H9 (cell line): ENCODE measurements at regions not wholly inside any gene's neighbourhood (a gene's known extent, or its start where the extent isn't known, plus 50 kb on each side); places are given as distances from the start of the nearest gene placed in this dataset.

Source experiments
- DNase-seq: peaks from one replicate; pipeline ENCODE4 v3.0.0-alpha.2; 2017
- H2AFZ ChIP-seq: one replicate; pipeline ENCODE4 v1.6.1; 2013; ENCODE audit warnings: mild to moderate bottlenecking, low read length, control low read depth, moderate library complexity
- H2AK5ac ChIP-seq: 2 replicates; pipeline ENCODE4 v1.6.1; 2013; ENCODE audit warnings: low read length, control low read depth, mixed read lengths; ENCODE audit not compliant: insufficient read length
- H2BK120ac ChIP-seq: one replicate; pipeline ENCODE4 v1.6.1; 2013; ENCODE audit warnings: low read depth, mild to moderate bottlenecking, low read length, control low read depth, inconsistent platforms; ENCODE audit not compliant: poor library complexity, severe bottlenecking
- H2BK12ac ChIP-seq: 2 replicates; pipeline ENCODE4 v1.6.1; 2013; ENCODE audit warnings: low read length, control low read depth, mixed read lengths, low read depth; ENCODE audit not compliant: insufficient read length
- H2BK15ac ChIP-seq: 2 replicates; pipeline ENCODE4 v1.6.1; 2013; ENCODE audit warnings: low read depth, low read length, control low read depth
- H2BK20ac ChIP-seq: one replicate; pipeline ENCODE4 v1.6.1; 2013; ENCODE audit warnings: low read depth, mild to moderate bottlenecking, low read length, control low read depth, inconsistent platforms; ENCODE audit not compliant: poor library complexity, severe bottlenecking
- H2BK5ac ChIP-seq: 2 replicates; pipeline ENCODE4 v1.6.1; 2013; ENCODE audit warnings: low read length, control low read depth, mixed read lengths; ENCODE audit not compliant: insufficient read length
- H3K14ac ChIP-seq: 2 replicates; pipeline ENCODE4 v1.6.1; 2013; ENCODE audit warnings: low read length, control low read depth; ENCODE audit not compliant: insufficient read depth
- H3K18ac ChIP-seq: 2 replicates; pipeline ENCODE4 v1.6.1; 2013; ENCODE audit warnings: low read depth, mild to moderate bottlenecking, mixed read lengths, low read length, control low read depth; ENCODE audit not compliant: insufficient read length
- H3K23ac ChIP-seq: 2 replicates; pipeline ENCODE4 v1.6.1; 2013; ENCODE audit warnings: low read length, control low read depth, mixed read lengths, low read depth; ENCODE audit not compliant: insufficient read length
- H3K23me2 ChIP-seq: 2 replicates; pipeline ENCODE4 v1.6.1; 2013; ENCODE audit warnings: low read depth, mild to moderate bottlenecking, mixed read lengths, low read length, control low read depth; ENCODE audit not compliant: insufficient read length, poor library complexity, severe bottlenecking
- H3K27ac ChIP-seq: 2 replicates; pipeline ENCODE4 v1.5.1; 2013; ENCODE audit warnings: low read length, control low read depth, mixed read lengths, low read depth; ENCODE audit not compliant: insufficient read length
- H3K27me3 ChIP-seq: 2 replicates; pipeline ENCODE4 v1.6.1; 2013; ENCODE audit warnings: low read length, control low read depth, inconsistent platforms; ENCODE audit not compliant: insufficient read depth
- H3K4ac ChIP-seq: 2 replicates; pipeline ENCODE4 v1.6.1; 2013; ENCODE audit warnings: low read depth, mild to moderate bottlenecking, control low read depth, inconsistent platforms, low read length, moderate library complexity
- H3K4me1 ChIP-seq: 2 replicates; pipeline ENCODE4 v1.6.1; 2013; ENCODE audit warnings: low read length, control low read depth, inconsistent platforms; ENCODE audit not compliant: insufficient read depth
- H3K4me2 ChIP-seq: 2 replicates; pipeline ENCODE4 v1.6.1; 2013; ENCODE audit warnings: low read length, control low read depth, mixed read lengths; ENCODE audit not compliant: insufficient read length, insufficient read depth
- H3K56ac ChIP-seq: 2 replicates; pipeline ENCODE4 v1.6.1; 2013; ENCODE audit warnings: low read depth, mild to moderate bottlenecking, mixed read lengths, low read length, control low read depth; ENCODE audit not compliant: insufficient read length
- H3K79me1 ChIP-seq: 2 replicates; pipeline ENCODE4 v1.6.1; 2013; ENCODE audit warnings: low read depth, mild to moderate bottlenecking, moderate library complexity, low read length, control low read depth, inconsistent platforms; ENCODE audit not compliant: insufficient read depth, poor library complexity, severe bottlenecking
- H3K79me2 ChIP-seq: 2 replicates; pipeline ENCODE4 v1.6.1; 2013; ENCODE audit warnings: low read length, control low read depth, inconsistent platforms; ENCODE audit not compliant: insufficient read depth
- H3K9ac ChIP-seq: 2 replicates; pipeline ENCODE4 v1.6.1; 2013; ENCODE audit warnings: low read length, control low read depth, mixed read lengths; ENCODE audit not compliant: insufficient read length; ENCODE audit errors: extremely low read depth
- H3K9me3 ChIP-seq: one replicate; pipeline ENCODE4 v1.6.1; 2013; ENCODE audit warnings: low read depth, low read length, inconsistent platforms; ENCODE audit not compliant: control insufficient read depth
- H3T11ph ChIP-seq: one replicate; pipeline ENCODE4 v1.6.1; 2013; ENCODE audit warnings: mild to moderate bottlenecking, low read length, control low read depth, inconsistent platforms
- H4K20me1 ChIP-seq: one replicate; pipeline ENCODE4 v1.6.1; 2013; ENCODE audit not compliant: control insufficient read depth, insufficient read length, insufficient read depth
- H4K5ac ChIP-seq: 2 replicates; pipeline ENCODE4 v1.6.1; 2013; ENCODE audit warnings: low read depth, mild to moderate bottlenecking, mixed read lengths, low read length, control low read depth; ENCODE audit not compliant: insufficient read length
- H4K8ac ChIP-seq: replicated peaks from 2 replicates; pipeline ENCODE4 v1.6.1; 2013; ENCODE audit warnings: low read length, control low read depth, mixed read lengths, low read depth; ENCODE audit not compliant: insufficient read length
- H4K91ac ChIP-seq: 2 replicates; pipeline ENCODE4 v1.6.1; 2013; ENCODE audit warnings: low read depth, mild to moderate bottlenecking, moderate library complexity, mixed read lengths, low read length, control low read depth; ENCODE audit not compliant: insufficient read length
- H3K27ac Mint-ChIP-seq, 3 experiments: 2 replicates in 2 of 3; 3 replicates in 1 of 3; pipeline ENCODE4 v1.8.0; 2020 to 2021; ENCODE audit warnings: mixed read lengths in 3 of 3, mild to moderate bottlenecking in 1 of 3, moderate library complexity in 1 of 3
- H3K27me3 Mint-ChIP-seq: 2 replicates; pipeline ENCODE4 v1.8.0; 2021; ENCODE audit warnings: low read depth, mild to moderate bottlenecking, moderate library complexity, mixed read lengths
- H3K36me3 Mint-ChIP-seq, 3 experiments: 2 replicates in 2 of 3; 3 replicates in 1 of 3; pipeline ENCODE4 v1.8.0; 2020 to 2021; ENCODE audit warnings: low read depth in 3 of 3, mixed read lengths in 3 of 3; ENCODE audit not compliant: insufficient read depth in 1 of 3
- H3K4me1 Mint-ChIP-seq, 2 experiments: 2 replicates each; pipeline ENCODE4 v1.8.0; 2020; ENCODE audit warnings: mixed read lengths in 2 of 2
- H3K4me3 Mint-ChIP-seq, 2 experiments: 2 replicates in 1 of 2; 3 replicates in 1 of 2; pipeline ENCODE4 v1.8.0; 2020 to 2021; ENCODE audit warnings: mild to moderate bottlenecking in 2 of 2, mixed read lengths in 2 of 2, moderate library complexity in 1 of 2
- H3K9me3 Mint-ChIP-seq, 2 experiments: 2 replicates in 1 of 2; 3 replicates in 1 of 2; pipeline ENCODE4 v1.8.0; 2020; ENCODE audit warnings: mild to moderate bottlenecking in 2 of 2, mixed read lengths in 2 of 2, moderate library complexity in 1 of 2
- CTCF ChIP-seq: fragments of 200-600 bp; sonication (generic); conservative IDR thresholded peaks from 3 replicates; pipeline ENCODE4 v1.8.0; 2021; ENCODE audit warnings: antibody characterized with exemption, mild to moderate bottlenecking
- WGBS: extraction: QIAGEN DNeasy Blood & Tissue Kit; methylation state at CpG from one replicate; pipeline ENCODE4 v1.1.7; 2013; ENCODE audit warnings: missing lambda C conversion rate, low lambda C conversion rate, mixed read lengths; ENCODE audit not compliant: insufficient read length; ENCODE audit errors: extremely low coverage; 5-methylcytosine and 5-hydroxymethylcytosine counted together

DNA sequence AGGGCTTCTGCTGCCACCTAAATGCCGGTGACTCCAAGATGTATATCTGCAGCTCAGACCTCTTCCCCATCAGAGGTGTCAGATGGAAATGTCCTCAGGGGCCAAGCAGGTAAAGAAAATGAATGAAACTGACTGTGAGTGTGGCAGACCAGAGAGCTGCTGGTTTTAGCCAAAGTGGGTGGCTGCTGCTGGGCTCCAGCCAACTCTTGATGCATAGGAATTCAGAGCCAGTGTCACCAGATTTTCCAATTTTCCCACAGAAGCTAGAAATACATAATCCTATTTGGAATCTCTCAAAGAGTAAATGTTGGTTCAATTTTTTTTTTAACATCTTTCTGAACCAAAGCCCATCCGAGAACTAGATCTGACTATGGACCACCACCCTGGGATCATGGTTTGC lies 161.2 kb upstream of the SPRY4 start:
- Mint-ChIP-seq H3K9me3 (peaks cover 2 to 9% of the 10 kb centered on the region in 2 experiments; a peak in 4 of 5 replicates), H3K27me3 (peaks cover 2% of the 10 kb centered on the region; the same call in 1 of the 2 replicates), H3K27ac (no peak overlapping the region), H3K4me3 (no peak overlapping the region), H3K36me3 (peaks cover 0 to 9% (median 7%) of the 10 kb centered on the region in 3 experiments; a peak in 5 of 7 replicates), H3K4me1 (peaks cover 6 to 10% of the 10 kb centered on the region in 2 experiments)
- H3K9ac ChIP-seq: no peak overlapping the region
- H3K27ac ChIP-seq: no peak overlapping the region
- no peaks in the 10 kb centered on the region for H3K79me1 ChIP-seq
- no peak overlapping the region for H2BK15ac ChIP-seq
- H2BK12ac ChIP-seq: no peak overlapping the region
- no peak overlapping the region for H3K23ac ChIP-seq
- H3T11ph ChIP-seq: no peak overlapping the region
- H3K4ac ChIP-seq: no peak overlapping the region
- TF ChIP-seq CTCF: no peak
- no peak overlapping the region for H2BK120ac ChIP-seq
- WGBS: no CpG with 5 or more reads among the region's 2 CpGs
- no peak overlapping the region for H2AFZ ChIP-seq
- no peak overlapping the region for H4K8ac ChIP-seq
- no peak overlapping the region for H4K5ac ChIP-seq
- H3K4me1 ChIP-seq: no peaks in the 10 kb centered on the region
- no peak overlapping the region for H2BK20ac ChIP-seq
- no peaks in the 10 kb centered on the region for H3K27me3 ChIP-seq
- no peak overlapping the region for H3K56ac ChIP-seq
- no peaks in the 10 kb centered on the region for H3K79me2 ChIP-seq
- H3K9me3 ChIP-seq: no peaks in the 10 kb centered on the region
- no peak overlapping the region for H3K14ac ChIP-seq
- H3K18ac ChIP-seq: no peak overlapping the region
- H4K91ac ChIP-seq: no peak overlapping the region
- no peak overlapping the region for H2BK5ac ChIP-seq
- H3K4me2 ChIP-seq: no peak overlapping the region
- H3K23me2 ChIP-seq: no peaks in the 10 kb centered on the region
- no peaks in the 10 kb centered on the region for H4K20me1 ChIP-seq
- no peak for DNase-seq
- no peak overlapping the region for H2AK5ac ChIP-seq
